GM23338 (cell line): ENCODE measurements at regions not wholly inside any gene's neighbourhood (a gene's known extent, or its start where the extent isn't known, plus 50 kb on each side); places are given as distances from the start of the nearest gene placed in this dataset.

Source experiments
- EZH2 ChIP-seq: fragments of 200-600 bp; sonication (generic); IDR thresholded peaks from one replicate; pipeline ENCODE4 v1.8.0; 2017; ENCODE audit warnings: antibody characterized with exemption, mild to moderate bottlenecking, low read depth; ENCODE audit not compliant: unreplicated experiment
- EZH2phosphoT487 ChIP-seq: fragments of 200-600 bp; sonication (generic); IDR thresholded peaks from one replicate; pipeline ENCODE4 v1.8.1; 2018; ENCODE audit warnings: antibody characterized with exemption; ENCODE audit not compliant: unreplicated experiment
- NANOG ChIP-seq: IDR thresholded peaks from 2 replicates; pipeline ENCODE4 v1.6.1; 2016; ENCODE audit warnings: antibody characterized with exemption, borderline replicate concordance
- POLR2AphosphoS5 ChIP-seq: IDR thresholded peaks from 2 replicates; pipeline ENCODE4 v1.6.1; 2016; ENCODE audit warnings: antibody characterized with exemption, low read depth
- ZNF331 ChIP-seq: fragments of 250-450 bp; sonication (Bioruptor Pico); IDR thresholded peaks from 2 replicates; pipeline ENCODE4 v1.5.0; 2020; ENCODE audit warnings: low read depth, mild to moderate bottlenecking, moderate library complexity
- TF ChIP-seq, protein P1 (sequence below), 2 experiments: fragments of 200-600 bp in 1 of 2; sonication (generic) in 1 of 2; conservative IDR thresholded peaks; 2 replicates each; pipeline versions ENCODE4 v1.5.1 to v1.6.1; 2016 to 2017; ENCODE audit warnings: antibody characterized with exemption in 2 of 2, low read depth in 2 of 2, mild to moderate bottlenecking in 2 of 2, moderate library complexity in 1 of 2
- TF ChIP-seq, protein P2 (sequence below): IDR thresholded peaks from one replicate; pipeline ENCODE4 v1.6.1; 2018; ENCODE audit warnings: antibody characterized with exemption; ENCODE audit not compliant: unreplicated experiment
- TF ChIP-seq, protein P3 (sequence below): IDR thresholded peaks from 2 replicates; pipeline ENCODE4 v1.6.1; 2016; ENCODE audit warnings: antibody characterized with exemption

DNA sequence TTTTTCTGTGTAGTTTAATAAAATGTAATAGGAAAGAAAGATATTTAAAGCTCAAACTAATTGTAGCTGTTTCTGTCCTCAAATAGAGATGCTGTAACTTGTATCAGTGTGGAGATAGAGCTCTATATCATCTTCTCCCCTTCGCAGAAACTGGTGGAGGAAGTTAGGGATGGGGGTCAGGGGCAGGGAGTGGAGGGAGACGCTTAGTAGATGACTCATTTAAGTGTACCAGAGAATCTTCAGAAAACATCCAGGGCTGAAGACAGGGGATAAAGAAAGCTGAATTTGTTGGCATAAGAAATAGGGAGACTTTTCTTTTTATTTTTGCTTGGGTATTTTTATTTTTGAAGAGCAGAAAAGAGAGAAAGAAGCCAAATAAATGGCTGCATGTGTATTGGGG lies 282.6 kb upstream of the DPYD start:
- TF ChIP-seq, protein P1, sequence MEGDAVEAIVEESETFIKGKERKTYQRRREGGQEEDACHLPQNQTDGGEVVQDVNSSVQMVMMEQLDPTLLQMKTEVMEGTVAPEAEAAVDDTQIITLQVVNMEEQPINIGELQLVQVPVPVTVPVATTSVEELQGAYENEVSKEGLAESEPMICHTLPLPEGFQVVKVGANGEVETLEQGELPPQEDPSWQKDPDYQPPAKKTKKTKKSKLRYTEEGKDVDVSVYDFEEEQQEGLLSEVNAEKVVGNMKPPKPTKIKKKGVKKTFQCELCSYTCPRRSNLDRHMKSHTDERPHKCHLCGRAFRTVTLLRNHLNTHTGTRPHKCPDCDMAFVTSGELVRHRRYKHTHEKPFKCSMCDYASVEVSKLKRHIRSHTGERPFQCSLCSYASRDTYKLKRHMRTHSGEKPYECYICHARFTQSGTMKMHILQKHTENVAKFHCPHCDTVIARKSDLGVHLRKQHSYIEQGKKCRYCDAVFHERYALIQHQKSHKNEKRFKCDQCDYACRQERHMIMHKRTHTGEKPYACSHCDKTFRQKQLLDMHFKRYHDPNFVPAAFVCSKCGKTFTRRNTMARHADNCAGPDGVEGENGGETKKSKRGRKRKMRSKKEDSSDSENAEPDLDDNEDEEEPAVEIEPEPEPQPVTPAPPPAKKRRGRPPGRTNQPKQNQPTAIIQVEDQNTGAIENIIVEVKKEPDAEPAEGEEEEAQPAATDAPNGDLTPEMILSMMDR (conservative IDR thresholded peaks at IDR 0.05; ENCODE audit: low read depth in 2 of 2), result no peak
- TF ChIP-seq EZH2 (no peak), EZH2phosphoT487 (no peak), POLR2AphosphoS5 (no peak), NANOG (no peak), ZNF331 (CRISPR knock-in tag) (no peak)
- TF ChIP-seq, protein P2, sequence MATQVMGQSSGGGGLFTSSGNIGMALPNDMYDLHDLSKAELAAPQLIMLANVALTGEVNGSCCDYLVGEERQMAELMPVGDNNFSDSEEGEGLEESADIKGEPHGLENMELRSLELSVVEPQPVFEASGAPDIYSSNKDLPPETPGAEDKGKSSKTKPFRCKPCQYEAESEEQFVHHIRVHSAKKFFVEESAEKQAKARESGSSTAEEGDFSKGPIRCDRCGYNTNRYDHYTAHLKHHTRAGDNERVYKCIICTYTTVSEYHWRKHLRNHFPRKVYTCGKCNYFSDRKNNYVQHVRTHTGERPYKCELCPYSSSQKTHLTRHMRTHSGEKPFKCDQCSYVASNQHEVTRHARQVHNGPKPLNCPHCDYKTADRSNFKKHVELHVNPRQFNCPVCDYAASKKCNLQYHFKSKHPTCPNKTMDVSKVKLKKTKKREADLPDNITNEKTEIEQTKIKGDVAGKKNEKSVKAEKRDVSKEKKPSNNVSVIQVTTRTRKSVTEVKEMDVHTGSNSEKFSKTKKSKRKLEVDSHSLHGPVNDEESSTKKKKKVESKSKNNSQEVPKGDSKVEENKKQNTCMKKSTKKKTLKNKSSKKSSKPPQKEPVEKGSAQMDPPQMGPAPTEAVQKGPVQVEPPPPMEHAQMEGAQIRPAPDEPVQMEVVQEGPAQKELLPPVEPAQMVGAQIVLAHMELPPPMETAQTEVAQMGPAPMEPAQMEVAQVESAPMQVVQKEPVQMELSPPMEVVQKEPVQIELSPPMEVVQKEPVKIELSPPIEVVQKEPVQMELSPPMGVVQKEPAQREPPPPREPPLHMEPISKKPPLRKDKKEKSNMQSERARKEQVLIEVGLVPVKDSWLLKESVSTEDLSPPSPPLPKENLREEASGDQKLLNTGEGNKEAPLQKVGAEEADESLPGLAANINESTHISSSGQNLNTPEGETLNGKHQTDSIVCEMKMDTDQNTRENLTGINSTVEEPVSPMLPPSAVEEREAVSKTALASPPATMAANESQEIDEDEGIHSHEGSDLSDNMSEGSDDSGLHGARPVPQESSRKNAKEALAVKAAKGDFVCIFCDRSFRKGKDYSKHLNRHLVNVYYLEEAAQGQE, result no peak
- TF ChIP-seq, protein P3, sequence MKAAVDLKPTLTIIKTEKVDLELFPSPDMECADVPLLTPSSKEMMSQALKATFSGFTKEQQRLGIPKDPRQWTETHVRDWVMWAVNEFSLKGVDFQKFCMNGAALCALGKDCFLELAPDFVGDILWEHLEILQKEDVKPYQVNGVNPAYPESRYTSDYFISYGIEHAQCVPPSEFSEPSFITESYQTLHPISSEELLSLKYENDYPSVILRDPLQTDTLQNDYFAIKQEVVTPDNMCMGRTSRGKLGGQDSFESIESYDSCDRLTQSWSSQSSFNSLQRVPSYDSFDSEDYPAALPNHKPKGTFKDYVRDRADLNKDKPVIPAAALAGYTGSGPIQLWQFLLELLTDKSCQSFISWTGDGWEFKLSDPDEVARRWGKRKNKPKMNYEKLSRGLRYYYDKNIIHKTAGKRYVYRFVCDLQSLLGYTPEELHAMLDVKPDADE, result no peak
